CD4-positive, alpha-beta T cell treated with Interferon gamma for 1 hour (primary cell): ENCODE measurements at regions not wholly inside any gene's neighbourhood (a gene's known extent, or its start where the extent isn't known, plus 50 kb on each side); places are given as distances from the start of the nearest gene placed in this dataset.
"Not testable (repeated sequence)": the region's sequence is repeated elsewhere in the genome, so short reads cannot be mapped to it uniquely, and the experiment has no call there.

Experiments
- DNase-seq: peaks from one replicate; pipeline ENCODE4 v3.0.0-alpha.2; 2020

DNA sequence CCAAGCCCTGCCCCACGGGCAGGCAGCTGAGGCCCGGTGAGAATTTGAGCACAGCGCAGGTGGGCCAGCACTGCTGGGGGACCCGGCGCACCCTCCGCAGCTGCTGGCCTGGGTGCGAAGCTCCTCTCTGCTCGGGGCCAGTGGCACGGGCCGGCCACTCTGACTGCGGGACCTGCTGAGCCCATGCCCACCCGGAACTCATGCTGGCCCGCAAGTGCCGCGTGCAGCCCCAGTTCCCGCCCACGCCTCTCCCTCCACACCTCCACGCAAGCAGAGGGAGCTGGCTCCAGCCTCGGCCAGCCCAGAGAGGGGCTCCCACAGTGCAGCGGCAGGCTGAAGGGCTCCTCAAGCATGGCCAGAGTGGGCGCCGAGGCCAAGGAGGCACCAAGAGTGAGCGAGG is 190.1 kb upstream of the IGFBP7 start:
- not testable (repeated sequence) for DNase-seq

DNA sequence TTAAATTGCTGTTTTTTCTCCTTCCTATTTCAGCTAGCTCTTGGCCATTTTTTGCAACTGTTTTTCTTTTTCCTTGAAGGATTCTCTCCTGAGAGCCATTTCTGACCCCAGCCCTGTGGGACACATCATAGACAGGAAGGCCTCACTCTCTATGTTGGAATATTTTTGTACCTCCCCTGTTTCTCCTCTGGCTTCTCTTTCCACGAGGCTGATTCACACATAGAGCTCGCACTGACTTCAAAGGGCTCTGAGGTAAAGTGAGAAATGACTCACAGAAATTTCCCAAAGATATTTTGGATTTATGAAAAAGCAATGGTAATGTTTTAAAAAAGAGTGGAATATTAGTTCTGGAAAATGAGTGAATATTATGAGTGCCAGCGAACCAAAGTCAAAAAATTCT is 181.7 kb upstream of the IGFBP7 start:
- no peak for DNase-seq

DNA sequence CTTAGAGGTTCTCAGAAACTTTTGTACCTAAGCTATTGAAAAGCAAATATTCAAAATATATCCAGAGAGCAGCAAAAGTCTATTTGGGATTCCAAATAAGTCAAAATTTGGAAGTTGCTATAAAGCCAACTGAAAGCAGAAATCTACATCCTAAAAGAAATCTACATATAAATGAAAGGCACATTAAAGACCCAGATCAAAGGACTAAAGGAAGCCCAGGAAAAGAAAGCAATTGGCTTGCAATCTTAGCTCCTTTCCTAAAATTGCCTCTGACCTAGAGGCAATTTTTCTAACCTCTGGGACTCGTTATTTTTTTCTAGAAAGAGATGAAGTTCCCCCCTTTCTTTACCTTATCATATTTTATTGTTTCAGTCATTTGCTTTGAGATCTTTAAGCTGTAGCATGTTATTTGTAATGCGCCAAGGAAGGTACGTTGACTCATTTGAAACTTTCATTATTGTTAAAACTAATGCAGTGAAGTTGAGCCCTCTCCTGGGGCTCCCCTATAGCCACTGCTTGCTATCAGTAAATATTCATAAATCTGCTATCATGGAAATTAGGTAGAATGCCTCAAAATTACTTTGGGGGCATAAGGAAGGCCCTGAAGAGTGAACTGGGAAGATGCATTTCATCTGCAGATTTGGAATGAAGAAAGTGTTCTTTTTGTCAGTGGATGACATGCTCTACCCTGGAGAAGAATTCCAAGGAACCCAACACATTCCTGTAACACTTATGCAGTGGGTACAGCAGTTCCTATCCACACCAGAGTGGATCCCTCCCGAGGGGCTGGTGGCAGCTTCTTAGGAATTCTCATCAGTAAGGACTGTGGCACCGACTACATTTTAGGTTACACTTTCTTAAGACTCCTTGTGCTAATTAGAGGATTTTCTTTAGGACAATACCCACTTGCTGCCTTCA is 177.8 kb upstream of the IGFBP7 start:
- no peak for DNase-seq

DNA sequence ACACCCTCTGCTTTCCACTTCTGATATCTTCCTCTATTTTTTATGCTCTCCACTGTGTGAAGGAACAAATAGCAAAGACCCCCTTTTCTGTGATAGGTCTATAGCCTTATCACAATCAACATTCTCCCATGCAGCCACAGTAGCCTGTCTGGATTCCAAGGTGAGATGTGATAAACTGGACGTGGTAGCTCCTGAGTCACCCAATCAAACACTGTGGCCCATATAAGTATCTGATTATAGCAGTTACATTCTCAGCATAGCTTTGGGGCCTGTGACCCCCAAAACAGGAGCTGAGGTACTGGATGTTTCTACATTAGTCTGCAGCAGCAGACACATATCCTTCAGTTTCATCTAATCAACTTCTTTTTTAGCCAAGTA is 172.7 kb upstream of the IGFBP7 start:
- no peak for DNase-seq

DNA sequence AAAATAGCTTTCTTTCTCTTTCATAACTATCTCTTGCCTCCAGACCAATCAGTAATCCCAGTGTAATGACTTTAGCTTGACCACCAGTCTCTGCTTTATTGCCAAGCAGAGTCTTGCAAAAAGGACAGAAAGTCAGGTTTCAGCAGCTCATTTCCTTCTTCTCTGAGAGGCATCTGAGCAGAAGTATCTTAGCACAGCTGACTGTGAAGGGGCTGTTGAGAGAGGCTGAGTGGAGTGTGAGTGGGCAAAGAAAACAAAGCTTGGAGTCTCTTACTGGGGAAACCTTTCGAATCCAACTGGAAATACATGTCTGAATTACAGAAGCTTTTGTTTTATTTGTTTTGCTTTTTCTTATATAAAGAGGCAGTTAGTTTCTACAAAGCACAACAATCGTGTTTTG is 170.3 kb upstream of the IGFBP7 start:
- no peak for DNase-seq

DNA sequence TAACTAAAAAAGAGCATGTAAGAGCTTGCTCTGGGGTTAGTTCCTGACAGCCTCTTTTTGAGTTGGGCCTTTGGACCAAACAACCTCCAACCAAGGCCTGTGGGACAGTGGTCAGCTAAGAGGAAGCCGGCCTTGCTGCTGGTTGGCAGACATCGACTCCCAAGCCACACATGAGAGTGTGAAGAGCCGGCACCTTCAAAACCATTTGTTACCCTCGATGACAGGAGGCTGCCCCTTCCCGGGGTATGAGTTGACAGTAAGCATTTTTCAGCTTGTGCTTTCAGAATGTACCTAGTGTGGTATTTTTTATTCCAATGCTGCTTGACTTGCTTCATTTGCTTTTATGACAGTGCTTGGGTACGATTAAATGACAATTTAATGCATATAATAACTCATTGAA is 168.6 kb upstream of the IGFBP7 start:
- DNase-seq: no peak

DNA sequence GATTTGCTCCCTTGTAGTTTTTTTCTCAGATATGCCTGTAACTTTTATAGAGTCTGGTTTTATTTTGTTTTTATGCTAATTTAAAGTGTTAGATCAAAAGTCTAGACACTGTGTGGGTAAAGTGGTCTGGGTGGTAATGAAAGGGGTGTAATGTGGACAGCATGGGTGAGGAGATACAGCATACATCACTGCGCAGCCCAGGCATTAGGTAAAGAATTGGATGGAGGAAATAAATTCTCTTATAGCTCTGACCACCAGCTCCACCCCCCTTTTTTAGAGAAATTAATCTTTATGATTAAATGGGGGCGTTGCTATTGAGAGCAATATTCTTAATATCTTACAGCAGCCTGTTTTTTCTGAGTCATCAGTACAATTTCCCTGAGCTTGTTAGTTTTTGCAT is 163.9 kb upstream of the IGFBP7 start:
- no peak for DNase-seq

DNA sequence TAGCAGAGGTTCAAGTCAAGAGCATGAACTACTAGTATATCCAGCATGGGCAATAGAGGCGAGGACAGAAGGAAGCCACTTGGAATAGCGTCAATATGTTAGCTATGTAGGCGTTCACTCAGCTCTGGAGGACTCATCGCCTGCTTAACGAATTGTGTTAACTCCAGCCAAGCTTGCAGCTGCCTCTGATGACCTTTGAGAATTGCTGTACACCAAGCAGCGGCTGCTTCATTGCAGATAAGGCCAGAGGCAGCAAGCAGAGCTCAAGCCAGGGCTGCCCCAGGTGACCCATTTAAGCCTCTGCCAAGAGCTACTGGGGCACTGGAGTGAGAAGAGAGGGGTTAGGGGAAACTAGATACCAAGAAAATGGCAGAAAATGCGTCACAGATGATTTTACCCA is 160.2 kb upstream of the IGFBP7 start:
- no peak for DNase-seq

DNA sequence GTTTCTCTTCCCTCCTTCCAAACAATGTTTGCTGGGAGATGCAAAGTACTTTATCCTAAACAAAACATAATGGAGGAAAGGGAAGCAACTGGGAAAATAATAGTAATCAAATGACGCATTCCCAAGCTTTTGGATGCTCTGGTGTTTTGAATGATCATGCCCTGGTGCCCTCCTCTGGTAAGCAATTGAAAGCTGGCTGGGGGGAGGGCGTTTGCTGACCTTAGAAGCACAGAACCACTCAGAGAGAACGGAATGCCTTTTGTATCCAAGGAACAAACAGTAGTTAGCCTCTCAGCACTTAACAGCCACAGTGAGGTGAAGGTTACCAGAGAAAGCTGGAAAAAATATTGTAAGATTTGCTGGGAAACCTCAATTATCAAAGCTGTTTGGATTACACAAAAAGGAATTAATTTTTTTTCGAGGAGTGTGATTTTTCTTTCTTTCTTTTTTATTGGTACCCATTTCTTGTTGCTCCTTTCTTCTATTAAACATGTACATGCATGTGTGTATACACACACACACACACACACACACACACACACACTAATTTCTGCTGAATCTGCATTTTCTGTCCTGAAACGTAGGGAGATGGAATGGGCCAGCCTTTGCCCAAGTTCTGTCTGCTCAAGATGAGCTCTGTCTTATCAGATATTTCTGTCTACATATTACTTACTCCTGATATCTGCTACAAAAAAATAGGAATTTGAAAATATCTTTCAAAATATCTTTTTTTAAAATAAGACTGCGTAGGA is 155.8 kb upstream of the IGFBP7 start:
- DNase-seq: no peak

DNA sequence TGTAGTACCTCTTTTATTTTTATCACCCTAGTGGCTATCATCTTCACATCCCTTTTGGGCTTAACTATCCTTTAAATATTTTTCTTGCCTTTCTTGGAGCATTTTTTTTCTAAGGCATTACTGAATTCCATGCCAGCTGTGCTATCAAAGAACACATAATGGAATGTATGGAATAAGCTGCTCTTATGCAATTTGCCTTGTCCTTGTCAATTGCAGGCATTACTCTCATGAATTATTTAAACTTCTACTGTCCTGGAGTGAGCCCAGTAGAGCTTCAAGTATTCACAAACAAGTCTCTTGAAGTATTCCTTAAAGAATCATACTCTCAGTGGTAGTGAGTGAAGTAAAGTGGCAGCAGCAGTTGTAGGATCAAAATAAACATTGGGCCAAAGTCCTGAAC is 144.6 kb upstream of the IGFBP7 start:
- DNase-seq: no peak

DNA sequence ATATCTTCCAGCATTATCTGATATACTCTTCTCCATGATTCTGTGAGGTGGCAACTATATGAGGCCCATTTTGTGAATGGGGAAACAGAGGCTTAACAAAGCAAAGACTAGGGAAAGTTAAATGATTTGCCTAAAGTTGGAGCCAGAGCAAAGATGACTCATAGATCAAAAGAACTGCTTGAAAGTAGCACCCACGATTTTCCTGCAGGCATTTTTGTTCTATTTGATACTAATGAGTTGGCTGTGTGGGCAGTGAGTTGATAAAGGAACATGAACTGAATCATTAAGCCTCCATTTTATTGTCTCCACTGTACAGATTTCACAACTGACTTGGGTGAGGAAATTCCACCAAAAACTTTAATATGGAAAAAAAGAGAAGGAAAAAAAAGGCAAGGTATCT is 138.9 kb upstream of the IGFBP7 start:
- DNase-seq: no peak

DNA sequence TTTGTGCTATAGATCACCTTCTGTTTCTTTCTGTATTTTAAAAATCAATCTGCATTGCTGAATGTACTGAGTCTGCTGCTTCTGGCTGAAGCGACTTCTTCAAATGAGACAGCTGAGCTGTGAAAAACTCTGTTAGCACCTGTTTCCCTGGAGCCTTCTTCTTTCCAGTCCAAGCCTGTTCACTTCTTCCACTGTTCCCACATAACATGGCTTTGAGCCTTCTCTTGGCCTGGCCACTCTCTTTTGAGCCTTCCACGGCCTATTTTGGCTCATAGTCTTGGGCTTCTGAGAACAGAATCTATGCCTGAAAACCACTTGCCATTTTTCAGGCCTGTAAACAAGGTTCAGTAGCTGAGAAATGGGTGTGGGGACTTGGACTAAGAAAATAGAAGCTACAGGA is 132.9 kb upstream of the IGFBP7 start:
- DNase-seq: no peak

DNA sequence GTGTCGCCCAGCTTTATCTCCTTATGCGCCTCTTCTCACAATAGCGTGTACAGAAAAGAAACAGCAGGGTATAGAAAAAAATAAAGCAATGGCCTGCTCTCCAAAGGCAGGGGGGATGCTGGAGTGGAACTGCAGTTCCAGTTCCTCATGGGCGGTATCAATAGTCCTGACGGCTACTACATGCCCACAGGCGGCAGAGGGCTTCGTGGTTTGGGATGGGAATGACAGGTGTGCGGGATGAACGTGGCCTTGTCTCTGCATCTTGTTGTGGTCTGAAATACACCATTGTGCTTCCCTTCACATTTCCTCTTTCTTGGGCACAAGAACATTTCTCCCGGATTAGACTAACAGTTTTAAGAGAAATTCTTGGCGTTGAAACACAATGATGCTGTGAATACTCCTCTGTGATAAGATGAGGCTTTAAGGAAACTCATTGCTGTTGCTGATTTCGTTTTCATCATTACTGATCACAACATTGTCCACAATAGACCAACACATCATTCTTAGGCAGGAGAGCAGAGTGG is 124.1 kb upstream of the IGFBP7 start:
- no peak for DNase-seq

DNA sequence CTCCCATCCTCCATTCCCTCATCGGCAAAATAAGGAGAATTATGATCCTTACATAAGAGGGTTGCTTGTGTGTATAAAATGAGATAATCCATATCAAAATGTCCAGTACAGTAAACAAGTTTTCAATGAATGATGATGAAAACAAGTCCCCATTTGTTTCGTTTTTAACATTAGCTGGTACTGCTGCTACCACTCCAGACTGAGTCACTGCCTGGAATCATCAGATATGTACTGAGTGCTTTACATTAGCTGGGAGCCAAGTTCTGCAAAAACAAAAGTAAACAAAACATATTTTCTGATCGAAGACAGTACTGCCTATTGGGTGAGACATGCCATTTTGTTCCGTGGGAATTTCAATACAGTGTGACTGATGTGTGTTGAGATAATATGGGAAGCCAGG is 123.2 kb upstream of the IGFBP7 start:
- DNase-seq: no peak

DNA sequence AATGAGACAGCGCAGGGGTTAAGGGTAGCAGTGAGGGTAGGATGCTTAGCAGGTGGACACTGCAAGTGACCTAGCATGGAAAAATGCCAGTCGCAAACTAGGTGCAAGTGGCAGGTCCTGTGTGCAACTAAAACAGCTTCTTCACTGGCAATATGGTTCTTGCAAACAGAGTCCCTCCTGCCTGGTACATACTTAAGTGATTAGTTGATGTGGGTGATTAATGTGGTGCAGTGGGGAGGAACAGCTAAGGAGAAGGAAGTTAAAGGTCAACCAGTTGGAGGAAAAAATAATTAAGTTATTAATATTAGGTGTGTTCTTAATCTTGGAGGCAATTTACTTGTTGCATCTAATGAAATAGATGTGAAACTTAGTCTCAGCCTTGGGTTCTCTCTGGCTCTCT is 121.6 kb upstream of the IGFBP7 start:
- no peak for DNase-seq

DNA sequence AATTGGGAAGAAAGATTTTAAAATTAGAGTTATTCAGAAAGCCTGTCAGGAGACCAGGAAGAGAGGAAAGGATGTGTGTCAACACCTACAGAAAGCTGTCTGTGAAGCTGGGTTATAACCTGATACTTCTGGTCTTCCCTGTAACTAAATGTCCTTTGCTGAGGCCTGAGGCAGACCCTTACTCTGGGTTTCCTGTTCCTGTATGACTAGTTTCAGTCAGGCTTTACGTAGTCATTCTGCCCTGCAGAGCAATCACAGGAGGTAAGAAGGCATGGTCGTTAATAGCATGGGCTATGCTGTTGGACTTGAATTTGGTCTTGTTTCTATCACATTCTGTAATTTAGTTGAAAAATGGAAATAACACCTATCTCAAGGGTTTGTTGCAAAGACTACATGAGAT is 110.5 kb upstream of the IGFBP7 start:
- DNase-seq: no peak

DNA sequence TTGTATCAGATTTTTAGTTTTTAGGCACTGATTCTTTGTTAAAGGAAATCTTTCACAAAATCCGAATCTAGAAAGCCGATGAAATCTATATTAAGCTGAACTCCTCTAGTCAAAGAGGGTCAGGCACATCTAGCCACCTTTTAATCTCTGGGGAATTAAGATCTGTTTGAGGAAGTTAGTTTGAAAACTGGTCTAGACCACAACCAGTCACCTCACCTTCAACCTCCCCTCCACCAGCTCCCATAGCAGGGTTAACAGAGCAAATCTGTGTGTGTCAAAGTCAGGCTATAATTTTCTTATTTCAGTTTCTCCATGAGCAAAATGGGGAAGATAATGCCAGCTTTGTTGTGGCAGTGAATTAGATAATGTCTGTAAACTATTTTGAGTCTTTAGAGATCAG is 110.0 kb upstream of the IGFBP7 start:
- no peak for DNase-seq

DNA sequence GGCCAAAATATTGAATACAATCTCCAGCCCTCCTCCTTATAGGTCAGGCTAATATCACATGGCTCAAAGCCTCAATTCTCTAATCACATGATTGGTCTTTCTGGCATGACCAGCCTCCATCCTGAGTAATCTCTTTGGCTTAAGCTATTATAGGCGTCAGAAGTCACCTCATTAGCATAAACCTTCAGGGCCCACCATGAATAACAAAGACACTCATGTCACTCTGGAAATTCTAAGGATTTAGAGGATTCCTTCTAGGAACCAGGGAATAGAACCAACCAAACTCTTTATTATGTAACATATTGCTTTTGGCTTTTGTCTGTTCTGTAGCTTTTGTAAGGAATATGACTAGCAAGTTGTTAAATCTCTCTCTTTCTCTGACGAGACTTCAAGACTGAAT is 109.2 kb upstream of the IGFBP7 start:
- no peak for DNase-seq

DNA sequence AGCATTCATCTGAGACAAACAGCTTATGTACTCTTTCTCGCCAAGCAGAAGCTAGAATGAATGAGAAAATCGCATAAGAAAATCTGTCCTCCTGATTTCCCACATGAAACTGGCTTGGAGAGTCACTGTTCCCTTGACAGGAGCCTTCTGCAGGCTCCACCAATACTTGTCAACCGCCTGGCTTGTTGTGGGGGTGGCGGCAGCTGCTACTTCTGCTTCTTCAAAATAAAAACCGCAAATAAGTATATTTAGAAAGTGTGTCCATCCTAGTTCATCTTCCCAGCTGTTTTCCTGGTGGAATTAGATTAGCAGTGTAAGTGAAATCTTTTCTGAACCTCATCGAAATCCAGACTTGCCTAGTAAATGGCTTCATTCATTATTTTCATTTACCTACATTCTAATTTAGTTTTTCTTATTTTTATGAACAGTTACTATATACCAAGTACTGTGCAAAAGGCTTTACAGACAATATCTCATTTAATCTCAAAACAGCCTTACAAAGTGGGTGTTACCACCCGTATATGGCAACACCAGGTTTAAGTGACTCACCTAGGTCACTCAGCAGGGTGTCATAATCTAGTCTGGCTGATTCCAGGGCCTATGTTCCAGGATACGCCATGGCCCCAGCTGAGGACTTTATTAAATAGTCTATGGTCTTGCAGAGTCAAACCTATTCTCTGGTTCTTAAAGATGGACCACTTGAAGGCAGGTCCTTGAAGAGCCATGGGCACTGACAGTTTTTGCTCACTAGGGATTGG is 104.6 kb upstream of the IGFBP7 start:
- no peak for DNase-seq

DNA sequence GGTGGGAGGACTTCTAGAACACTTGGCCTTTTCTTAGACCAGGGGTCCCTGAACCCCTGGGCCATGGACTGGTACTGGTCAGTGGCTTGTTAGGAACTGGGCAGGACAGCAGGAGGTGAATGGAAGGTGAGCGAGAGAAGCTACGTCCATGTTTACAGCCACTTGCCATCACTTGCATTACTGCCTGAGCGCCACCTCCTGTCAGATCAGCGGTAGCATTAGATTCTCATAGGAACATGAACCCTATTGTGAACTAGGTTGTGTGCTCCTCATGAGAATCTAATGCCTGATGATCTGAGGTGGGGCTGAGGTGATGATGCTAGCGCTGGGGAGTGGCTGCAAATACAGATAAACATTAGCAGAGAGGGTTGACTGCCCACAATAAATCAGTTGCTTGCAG is 100.9 kb upstream of the IGFBP7 start:
- DNase-seq: no peak

DNA sequence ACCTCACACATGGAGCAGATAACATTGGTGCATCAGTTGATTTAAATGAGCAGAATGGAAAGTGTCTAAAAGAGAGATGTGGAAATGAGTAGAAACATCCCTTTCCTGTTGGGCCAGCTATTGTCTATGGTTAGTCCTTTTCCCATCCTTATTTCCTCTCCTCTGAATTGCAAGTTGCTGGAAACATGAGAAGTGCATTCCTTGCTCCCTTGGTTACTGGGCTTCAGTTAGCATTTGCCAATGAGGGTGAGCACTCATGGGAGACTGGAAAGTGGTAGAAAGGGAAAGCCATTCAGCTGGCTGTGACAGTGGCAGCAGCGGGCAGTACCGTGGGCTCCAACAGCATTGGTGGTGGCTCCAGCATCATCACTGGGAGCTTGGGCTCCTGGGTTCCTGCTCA is 96.0 kb upstream of the IGFBP7 start:
- DNase-seq: no peak

DNA sequence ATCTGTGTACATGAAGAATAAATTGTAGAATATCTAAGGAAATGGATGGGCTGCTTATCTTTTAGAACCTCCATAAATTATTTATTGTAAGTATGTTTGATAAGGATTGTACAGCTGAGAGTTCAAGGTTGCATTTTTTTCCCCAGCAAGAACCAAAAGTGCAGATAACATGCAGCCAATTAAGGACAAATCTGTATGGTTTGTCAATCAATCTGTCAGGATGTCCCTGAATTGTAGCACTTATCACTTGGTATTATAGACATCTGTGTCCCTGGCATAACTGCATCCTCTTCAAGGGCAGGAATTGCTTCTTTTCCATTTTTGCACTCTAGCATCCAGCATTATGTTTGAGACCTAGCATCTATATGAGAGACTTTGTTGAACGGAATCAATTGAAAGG is 95.4 kb upstream of the IGFBP7 start:
- DNase-seq: no peak

DNA sequence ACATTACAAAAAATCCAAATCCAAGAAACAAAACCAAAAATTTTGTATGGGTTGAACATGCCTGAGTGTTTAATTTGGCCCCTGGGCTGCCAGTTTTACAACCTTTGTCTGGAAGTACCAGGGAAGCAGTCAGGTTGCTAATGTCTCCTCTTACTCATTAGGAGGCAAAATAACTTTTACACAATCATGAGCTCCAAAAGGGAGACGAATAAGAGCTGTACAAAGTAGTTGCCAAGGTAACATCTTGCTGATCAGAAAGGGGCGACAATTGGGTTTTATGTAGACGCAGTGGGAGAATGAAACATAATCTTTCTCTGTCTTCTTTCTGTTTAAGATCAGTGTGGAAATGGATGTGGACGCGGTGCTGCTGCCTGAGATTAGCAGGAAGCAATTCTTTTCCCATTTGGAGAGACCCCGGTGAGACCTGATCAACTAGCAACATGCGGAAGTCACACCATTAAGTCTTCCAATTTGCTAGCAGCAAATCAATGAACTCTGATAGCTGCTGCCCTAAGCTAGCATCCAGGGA is 90.7 kb upstream of the IGFBP7 start:
- no peak for DNase-seq
